Memory B cell (primary cell): ENCODE measurements at regions not wholly inside any gene's neighbourhood (a gene's known extent, or its start where the extent isn't known, plus 50 kb on each side); places are given as distances from the start of the nearest gene placed in this dataset.
A peak's percentile ranks its signal among the peaks of the same experiment; 100 is the strongest.

Experiments
- ATAC-seq: fragments of 150-1000 bp; cut with Tn5 transposase; 2 replicates; pipeline ENCODE4 v1.10.0; 2021; ENCODE audit warnings: low read depth, mild to moderate bottlenecking, moderate library complexity
- DNase-seq, 2 donors: peaks; one replicate each; pipeline ENCODE4 v3.0.0; 2022; ENCODE audit warnings: low spot score in 2 of 2
- H3K27ac Mint-ChIP-seq: one replicate; pipeline ENCODE4 v1.8.0; 2022; ENCODE audit warnings: mild to moderate bottlenecking, moderate library complexity, mixed read lengths
- H3K27me3 Mint-ChIP-seq: one replicate; pipeline ENCODE4 v1.8.0; 2022; ENCODE audit warnings: mixed read lengths
- H3K36me3 Mint-ChIP-seq: one replicate; pipeline ENCODE4 v1.8.0; 2022; ENCODE audit warnings: mild to moderate bottlenecking, mixed read lengths
- H3K4me1 Mint-ChIP-seq: one replicate; pipeline ENCODE4 v1.8.0; 2022; ENCODE audit warnings: mixed read lengths
- H3K4me3 Mint-ChIP-seq: one replicate; pipeline ENCODE4 v1.8.0; 2022; ENCODE audit warnings: mild to moderate bottlenecking, moderate library complexity, mixed read lengths
- H3K9me3 Mint-ChIP-seq: one replicate; pipeline ENCODE4 v1.8.0; 2022; ENCODE audit warnings: mixed read lengths

DNA sequence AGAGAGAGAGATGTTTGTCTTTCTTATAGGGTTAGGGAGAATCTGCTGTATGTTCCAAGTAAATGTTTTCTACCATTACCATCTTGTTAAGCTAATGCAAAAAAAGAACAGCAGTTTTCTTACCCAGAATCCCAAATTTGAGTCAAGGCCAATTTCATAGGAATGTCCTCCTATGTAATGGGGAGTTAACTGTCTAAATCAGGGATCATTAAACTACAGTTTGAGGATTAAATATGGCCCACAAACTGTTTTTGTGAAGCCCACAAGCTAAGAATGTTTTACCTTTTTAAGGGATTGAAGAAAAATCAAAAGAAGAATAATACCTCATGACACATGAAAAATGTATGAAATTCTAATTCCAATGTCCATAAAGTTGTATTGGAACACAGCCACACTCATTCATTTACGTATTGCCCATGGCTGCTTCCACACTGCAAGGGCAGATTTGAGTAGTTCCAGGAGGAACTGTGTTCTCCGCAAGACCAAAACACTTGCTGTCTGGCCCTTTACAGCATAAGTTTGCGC, 113.2 kb upstream of the SPRY1 start:
- H3K27ac Mint-ChIP-seq: no peak overlapping the region
- no peaks in the 10 kb centered on the region for H3K27me3 Mint-ChIP-seq
- H3K9me3 Mint-ChIP-seq: peaks cover 8% of the 10 kb centered on the region
- no peak for ATAC-seq
- DNase-seq: no peak
- H3K4me1 Mint-ChIP-seq: peaks cover 11% of the 10 kb centered on the region
- H3K4me3 Mint-ChIP-seq: no peak overlapping the region
- H3K36me3 Mint-ChIP-seq: peaks cover 23% of the 10 kb centered on the region

- DNase-seq: no peak
- Mint-ChIP-seq H3K4me1 (peaks cover 11% of the 10 kb centered on the region), H3K36me3 (peaks cover 22% of the 10 kb centered on the region), H3K4me3 (no peak overlapping the region), H3K27me3 (no peaks in the 10 kb centered on the region), H3K27ac (no peak overlapping the region), H3K9me3 (peaks cover 8% of the 10 kb centered on the region)
- no peak for ATAC-seq
Observed at GRCh38 chr4:123284168-123284567, 112.4 kb upstream of the SPRY1 start.

DNA sequence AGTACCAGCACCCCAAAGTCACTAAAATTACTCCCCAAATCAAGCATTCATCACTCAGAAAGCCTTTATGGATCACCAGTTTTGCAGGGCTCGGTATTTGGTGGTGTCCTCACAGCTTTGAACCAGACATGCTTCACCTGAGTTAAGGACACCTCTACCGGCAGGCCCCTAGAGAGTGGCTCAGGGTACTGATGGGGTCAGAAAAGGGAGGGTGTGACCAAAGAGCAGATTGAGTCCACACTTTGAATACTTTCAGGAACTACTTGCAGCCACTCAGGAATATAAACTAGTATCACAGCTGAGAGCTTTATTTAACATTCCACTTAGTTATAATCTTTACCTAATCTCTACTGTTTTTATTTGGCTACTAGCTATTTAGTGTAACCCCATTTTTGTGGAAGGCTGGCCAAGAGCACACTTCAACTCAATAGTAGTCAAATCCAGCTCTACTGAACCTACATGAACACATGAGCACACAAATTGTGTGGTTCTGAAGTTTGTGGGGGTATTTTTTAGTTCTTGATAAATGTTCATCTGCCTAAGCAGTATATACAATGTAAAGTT, 109.6 kb upstream of the SPRY1 start:
- no peak overlapping the region for H3K4me3 Mint-ChIP-seq
- H3K4me1 Mint-ChIP-seq: peaks cover 11% of the 10 kb centered on the region
- no peak for ATAC-seq

GRCh38 chr4:123288309-123289025, 108.1 kb upstream of the SPRY1 start:
- ATAC-seq (no peak), DNase-seq (no peak)
- Mint-ChIP-seq H3K27me3 (no peaks in the 10 kb centered on the region), H3K36me3 (peaks cover 39% of the 10 kb centered on the region), H3K4me3 (no peak overlapping the region), H3K4me1 (peaks cover 11% of the 10 kb centered on the region), H3K9me3 (peaks cover 21% of the 10 kb centered on the region), H3K27ac (no peak overlapping the region)

More for the DNA sequence above, 109.6 kb upstream of the SPRY1 start:
- Mint-ChIP-seq H3K27me3 (no peaks in the 10 kb centered on the region), H3K9me3 (peaks cover 18% of the 10 kb centered on the region), H3K36me3 (peaks cover 34% of the 10 kb centered on the region), H3K27ac (no peak overlapping the region)
- no peak for DNase-seq

- peaks cover 42% of the 10 kb centered on the region for H3K36me3 Mint-ChIP-seq
- no peak overlapping the region for H3K27ac Mint-ChIP-seq
- DNase-seq: no peak
- ATAC-seq: no peak
- no peaks in the 10 kb centered on the region for H3K27me3 Mint-ChIP-seq
- H3K4me3 Mint-ChIP-seq: no peak overlapping the region
- peaks cover 8% of the 10 kb centered on the region for H3K4me1 Mint-ChIP-seq
- peaks cover 23% of the 10 kb centered on the region for H3K9me3 Mint-ChIP-seq
Observed at GRCh38 chr4:123291329-123291728, 105.3 kb upstream of the SPRY1 start.

DNA sequence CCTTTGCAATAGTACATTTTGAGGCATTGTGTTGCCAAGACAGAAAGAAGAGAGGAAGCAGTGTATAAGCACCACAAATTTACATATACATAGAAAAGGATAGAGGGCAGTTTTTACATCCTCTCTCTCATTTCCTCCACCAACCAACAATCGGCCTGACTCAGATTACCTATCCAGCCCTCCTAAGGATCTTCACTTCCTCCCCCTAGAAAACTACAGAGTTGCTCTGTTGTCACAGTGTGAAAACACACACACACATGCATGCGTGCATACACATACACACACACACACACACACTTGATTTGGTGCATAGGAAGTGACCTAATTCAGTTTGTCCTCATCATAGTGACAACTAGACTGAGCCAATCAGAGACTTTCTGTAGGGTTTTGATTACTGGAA, 98.8 kb upstream of the SPRY1 start:
- Mint-ChIP-seq H3K27ac (no peak overlapping the region), H3K36me3 (peaks cover 19% of the 10 kb centered on the region), H3K9me3 (peaks cover 2% of the 10 kb centered on the region), H3K4me1 (no peaks in the 10 kb centered on the region), H3K4me3 (no peak overlapping the region), H3K27me3 (no peaks in the 10 kb centered on the region)
- no peak for ATAC-seq
- DNase-seq: no peak

- H3K9me3 Mint-ChIP-seq: peaks cover 2% of the 10 kb centered on the region
- DNase-seq (no peak), ATAC-seq (no peak)
- H3K4me1 Mint-ChIP-seq: no peaks in the 10 kb centered on the region
- no peaks in the 10 kb centered on the region for H3K27me3 Mint-ChIP-seq
- H3K4me3 Mint-ChIP-seq: no peak overlapping the region
- H3K27ac Mint-ChIP-seq: no peak overlapping the region
- H3K36me3 Mint-ChIP-seq: peaks cover 18% of the 10 kb centered on the region
Observed at GRCh38 chr4:123298261-123298660, 98.3 kb upstream of the SPRY1 start.

- H3K9me3 Mint-ChIP-seq: peaks cover 2% of the 10 kb centered on the region
- no peak overlapping the region for H3K4me3 Mint-ChIP-seq
- no peak for DNase-seq
- no peaks in the 10 kb centered on the region for H3K27me3 Mint-ChIP-seq
- no peak for ATAC-seq
- H3K27ac Mint-ChIP-seq: no peak overlapping the region
- H3K4me1 Mint-ChIP-seq: no peaks in the 10 kb centered on the region
- peaks cover 17% of the 10 kb centered on the region for H3K36me3 Mint-ChIP-seq
Observed at GRCh38 chr4:123298801-123299200, 97.8 kb upstream of the SPRY1 start.

GRCh38 chr4:123299212-123299691, 97.3 kb upstream of the SPRY1 start:
- H3K4me3 Mint-ChIP-seq: no peak overlapping the region
- ATAC-seq (no peak), DNase-seq (no peak)
- peaks cover 2% of the 10 kb centered on the region for H3K9me3 Mint-ChIP-seq
- no peaks in the 10 kb centered on the region for H3K27me3 Mint-ChIP-seq
- peaks cover 14% of the 10 kb centered on the region for H3K36me3 Mint-ChIP-seq
- peaks cover 3% of the 10 kb centered on the region for H3K4me1 Mint-ChIP-seq
- no peak overlapping the region for H3K27ac Mint-ChIP-seq

GRCh38 chr4:123300222-123301039, 96.2 kb upstream of the SPRY1 start:
- Mint-ChIP-seq H3K36me3 (peaks cover 12% of the 10 kb centered on the region), H3K27ac (no peak overlapping the region), H3K27me3 (no peaks in the 10 kb centered on the region), H3K4me3 (no peak overlapping the region), H3K9me3 (peaks cover 2% of the 10 kb centered on the region), H3K4me1 (peaks cover 4% of the 10 kb centered on the region)
- DNase-seq (no peak), ATAC-seq (no peak)

DNA sequence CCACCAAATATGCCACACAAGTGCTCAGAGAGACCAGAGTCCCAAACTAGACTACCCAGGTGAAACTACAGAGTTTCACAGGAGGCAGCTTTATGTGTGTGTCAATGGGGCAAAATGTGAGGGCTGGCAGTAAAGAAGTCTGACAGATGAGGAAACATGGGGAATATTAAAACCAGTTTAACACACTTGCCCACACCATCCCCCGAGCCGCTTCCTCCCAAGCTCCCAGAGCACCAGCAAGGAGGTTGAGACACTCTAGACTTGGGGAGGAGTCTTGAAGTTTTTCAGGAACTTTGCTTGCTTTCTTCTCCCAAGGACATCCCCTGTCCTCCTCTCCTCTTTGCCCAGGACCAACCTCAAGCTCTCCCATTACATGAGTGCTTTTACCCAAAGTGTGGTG, 94.7 kb upstream of the SPRY1 start:
- Mint-ChIP-seq H3K9me3 (no peaks in the 10 kb centered on the region), H3K36me3 (peaks cover 8% of the 10 kb centered on the region), H3K27ac (no peak overlapping the region), H3K4me3 (no peak overlapping the region), H3K27me3 (no peaks in the 10 kb centered on the region), H3K4me1 (peaks cover 4% of the 10 kb centered on the region)
- DNase-seq (no peak), ATAC-seq (no peak)

DNA sequence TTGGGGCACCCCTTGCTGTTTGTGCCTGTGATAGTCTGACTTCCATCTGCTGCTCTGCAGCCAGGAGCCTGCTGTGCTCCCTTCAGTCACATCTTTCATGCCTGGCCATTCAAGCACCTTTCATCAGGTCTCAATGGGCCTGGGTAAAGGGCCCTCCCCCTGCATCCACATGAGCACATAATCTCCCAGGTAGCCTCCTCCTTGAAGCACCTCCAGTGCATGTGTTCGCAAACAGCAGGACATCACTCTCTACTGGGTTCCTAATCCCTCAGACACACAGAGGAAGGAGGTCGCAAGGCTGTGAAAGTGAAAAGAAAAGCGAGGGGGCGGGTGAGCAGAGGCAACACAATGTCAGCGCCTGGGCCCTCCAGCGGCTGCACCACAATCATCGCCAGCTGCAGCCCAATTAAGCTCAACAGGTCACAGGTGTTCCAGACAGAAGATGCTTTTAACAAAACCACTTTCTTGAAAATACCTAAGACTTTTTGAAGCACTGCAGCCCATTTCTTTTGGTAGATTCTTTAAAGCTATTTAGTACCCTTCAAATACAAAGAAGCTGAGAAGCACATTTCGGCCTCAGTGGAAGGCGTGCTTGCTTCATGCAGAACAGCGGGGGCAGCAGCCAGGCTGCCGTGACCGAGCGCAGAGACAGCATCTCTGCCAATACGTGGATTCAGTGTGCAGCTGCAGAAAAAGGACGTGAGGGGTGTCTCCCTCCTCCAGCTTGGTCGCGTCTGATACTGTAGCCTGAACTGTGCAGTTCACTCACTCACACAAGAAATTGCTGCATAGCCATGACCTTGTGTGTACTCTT, 92.2 kb upstream of the SPRY1 start:
- Mint-ChIP-seq H3K4me3 (no peak overlapping the region), H3K27ac (peak overlapping the region; percentile 1), H3K27me3 (no peaks in the 10 kb centered on the region), H3K36me3 (peaks cover 5% of the 10 kb centered on the region), H3K4me1 (peaks cover 4% of the 10 kb centered on the region), H3K9me3 (no peaks in the 10 kb centered on the region)
- ATAC-seq (peak; percentile 34), DNase-seq (no peak)

DNA sequence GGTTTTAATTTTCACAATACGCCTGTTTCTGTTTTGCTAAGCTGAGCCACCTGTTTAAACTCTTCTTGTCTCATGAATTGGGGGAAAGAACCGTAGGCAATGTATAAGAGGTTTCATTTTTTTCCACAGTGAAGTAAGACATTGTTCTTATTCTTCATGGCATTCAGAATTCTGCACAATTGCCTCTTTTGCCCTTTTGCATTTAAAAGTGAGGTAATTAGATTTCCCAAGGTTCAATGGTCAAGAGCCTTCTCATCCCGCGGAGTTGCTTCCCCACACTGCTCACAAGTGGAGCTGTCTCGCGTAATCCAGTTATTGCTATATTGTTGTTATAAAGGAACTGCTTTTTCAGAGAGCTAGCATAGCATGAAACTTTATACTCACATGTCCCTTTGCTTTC, 90.9 kb upstream of the SPRY1 start:
- H3K27me3 Mint-ChIP-seq: no peaks in the 10 kb centered on the region
- H3K4me1 Mint-ChIP-seq: peaks cover 4% of the 10 kb centered on the region
- H3K36me3 Mint-ChIP-seq: peaks cover 8% of the 10 kb centered on the region
- DNase-seq (no peak), ATAC-seq (no peak)
- H3K9me3 Mint-ChIP-seq: no peaks in the 10 kb centered on the region
- no peak overlapping the region for H3K27ac Mint-ChIP-seq
- no peak overlapping the region for H3K4me3 Mint-ChIP-seq
